ENCODE measurements at regions not wholly inside any gene's neighbourhood (a gene's known extent, or its start where the extent isn't known, plus 50 kb on each side); places are given as distances from the start of the nearest gene placed in this dataset.

- TF ChIP-seq CTCF (conservative IDR thresholded peaks at IDR 0.05; ENCODE audit: low read depth in 2 of 2) (no peak), EZH2 (IDR thresholded peaks at IDR 0.05; ENCODE audit: low read depth, unreplicated experiment) (no peak), POLR2AphosphoS5 (IDR thresholded peaks at IDR 0.05; ENCODE audit: low read depth) (no peak), CREB1 (CRISPR knock-in tag; IDR thresholded peaks at IDR 0.05; ENCODE audit: low read depth) (no peak), EZH2phosphoT487 (IDR thresholded peaks at IDR 0.05; ENCODE audit: unreplicated experiment) (no peak), REST (IDR thresholded peaks at IDR 0.05; ENCODE audit: unreplicated experiment) (no peak), STAT1 (IDR thresholded peaks at IDR 0.05; ENCODE audit: unreplicated experiment) (no peak), JUNB (IDR thresholded peaks at IDR 0.05; ENCODE audit: unreplicated experiment) (no peak), ETS1 (IDR thresholded peaks at IDR 0.05) (no peak), ZNF462 (CRISPR knock-in tag; IDR thresholded peaks at IDR 0.05) (no peak)
These were observed 56.0 kb upstream of the COMTD1 start for GRCh38 chr10:75291805-75292204.
